ENCODE measurements at regions not wholly inside any gene's neighbourhood (a gene's known extent, or its start where the extent isn't known, plus 50 kb on each side); places are given as distances from the start of the nearest gene placed in this dataset.

- Histone ChIP-seq H3K9me3 (ENCODE audit: control insufficient read depth, low read length) (no peaks in the 10 kb centered on the region), H3K27me3 (ENCODE audit: control insufficient read depth, insufficient read depth, low read length) (no peaks in the 10 kb centered on the region), H2AFZ (no peak overlapping the region), H3K79me2 (no peaks in the 10 kb centered on the region), H3K4me3 (ENCODE audit: low read depth, low read length) (no peak overlapping the region), H3K4me2 (ENCODE audit: low read length) (no peak overlapping the region), H3K9ac (no peak overlapping the region), H3K4me1 (no peaks in the 10 kb centered on the region), H3K36me3 (ENCODE audit: control insufficient read depth, insufficient read depth, low read length) (no peaks in the 10 kb centered on the region), H3K27ac (no peak overlapping the region)
- TF ChIP-seq CTCF (IDR thresholded peaks at IDR 0.05): no peak
Observed at GRCh38 chr13:64925284-64925683, 2304.9 kb downstream of the PCDH9 start.

GRCh38 chr13:64924401-64924800 is 2305.7 kb downstream of the PCDH9 start:
- H3K27me3 ChIP-seq (ENCODE audit: control insufficient read depth, insufficient read depth, low read length): no peaks in the 10 kb centered on the region
- H3K4me3 ChIP-seq (ENCODE audit: low read depth, low read length): no peak overlapping the region
- H3K79me2 ChIP-seq: no peaks in the 10 kb centered on the region
- TF ChIP-seq CTCF (IDR thresholded peaks at IDR 0.05): no peak
- H3K9me3 ChIP-seq (ENCODE audit: control insufficient read depth, low read length): no peaks in the 10 kb centered on the region
- no peak overlapping the region for H3K4me2 ChIP-seq (ENCODE audit: low read length)
- H3K27ac ChIP-seq: no peak overlapping the region
- no peaks in the 10 kb centered on the region for H3K36me3 ChIP-seq (ENCODE audit: control insufficient read depth, insufficient read depth, low read length)
- H2AFZ ChIP-seq: no peak overlapping the region
- H3K4me1 ChIP-seq: no peaks in the 10 kb centered on the region
- H3K9ac ChIP-seq: no peak overlapping the region

GRCh38 chr13:64917566-64917965 is 2312.6 kb downstream of the PCDH9 start:
- Histone ChIP-seq H3K9ac (no peak overlapping the region), H3K27ac (no peak overlapping the region), H3K4me2 (ENCODE audit: low read length) (no peak overlapping the region), H3K4me1 (no peaks in the 10 kb centered on the region), H2AFZ (no peak overlapping the region), H3K27me3 (ENCODE audit: control insufficient read depth, insufficient read depth, low read length) (no peaks in the 10 kb centered on the region), H3K4me3 (ENCODE audit: low read depth, low read length) (no peak overlapping the region), H3K36me3 (ENCODE audit: control insufficient read depth, insufficient read depth, low read length) (no peaks in the 10 kb centered on the region), H3K9me3 (ENCODE audit: control insufficient read depth, low read length) (no peaks in the 10 kb centered on the region), H3K79me2 (no peaks in the 10 kb centered on the region)
- TF ChIP-seq CTCF (IDR thresholded peaks at IDR 0.05): no peak

- no peaks in the 10 kb centered on the region for H3K9me3 ChIP-seq (ENCODE audit: control insufficient read depth, low read length)
- no peak overlapping the region for H2AFZ ChIP-seq
- H3K36me3 ChIP-seq (ENCODE audit: control insufficient read depth, insufficient read depth, low read length): no peaks in the 10 kb centered on the region
- no peak overlapping the region for H3K9ac ChIP-seq
- H3K27me3 ChIP-seq (ENCODE audit: control insufficient read depth, insufficient read depth, low read length): no peaks in the 10 kb centered on the region
- H3K79me2 ChIP-seq: no peaks in the 10 kb centered on the region
- TF ChIP-seq CTCF (IDR thresholded peaks at IDR 0.05): no peak
- no peaks in the 10 kb centered on the region for H3K4me1 ChIP-seq
- no peak overlapping the region for H3K27ac ChIP-seq
- no peak overlapping the region for H3K4me2 ChIP-seq (ENCODE audit: low read length)
- no peak overlapping the region for H3K4me3 ChIP-seq (ENCODE audit: low read depth, low read length)
Observed at GRCh38 chr13:64912141-64912540, 2318.0 kb downstream of the PCDH9 start.

- no peaks in the 10 kb centered on the region for H3K36me3 ChIP-seq (ENCODE audit: control insufficient read depth, insufficient read depth, low read length)
- no peaks in the 10 kb centered on the region for H3K4me1 ChIP-seq
- H3K4me3 ChIP-seq (ENCODE audit: low read depth, low read length): no peak overlapping the region
- no peak overlapping the region for H2AFZ ChIP-seq
- no peaks in the 10 kb centered on the region for H3K9me3 ChIP-seq (ENCODE audit: control insufficient read depth, low read length)
- no peaks in the 10 kb centered on the region for H3K27me3 ChIP-seq (ENCODE audit: control insufficient read depth, insufficient read depth, low read length)
- no peak overlapping the region for H3K27ac ChIP-seq
- H3K9ac ChIP-seq: no peak overlapping the region
- no peak for TF ChIP-seq CTCF (IDR thresholded peaks at IDR 0.05)
- H3K4me2 ChIP-seq (ENCODE audit: low read length): no peak overlapping the region
- H3K79me2 ChIP-seq: no peaks in the 10 kb centered on the region
Observed at GRCh38 chr13:64910096-64910495, 2320.0 kb downstream of the PCDH9 start.

Measured in parathyroid adenoma (tissue), 2 donors.